HG03432 (cell line): ENCODE measurements at regions not wholly inside any gene's neighbourhood (a gene's known extent, or its start where the extent isn't known, plus 50 kb on each side); places are given as distances from the start of the nearest gene placed in this dataset.

Experiments
- ATAC-seq: cut with Tn5 transposase; IDR thresholded peaks from one replicate; pipeline ENCODE4 v1.9.1; 2021; ENCODE audit warnings: mild to moderate bottlenecking, moderate library complexity; ENCODE audit not compliant: unreplicated experiment

GRCh38 chr14:40317690-40318089 lies 885.5 kb upstream of the FBXO33 start:
- ATAC-seq = no peak

- no peak for ATAC-seq
Measured at GRCh38 chr14:40312296-40312695, 880.1 kb upstream of the FBXO33 start.

GRCh38 chr14:40309124-40309523 lies 876.9 kb upstream of the FBXO33 start:
- ATAC-seq = no peak

GRCh38 chr14:40308240-40308639 lies 876.0 kb upstream of the FBXO33 start:
- ATAC-seq = no peak

- ATAC-seq = no peak
Measured at GRCh38 chr14:40296821-40297220, 864.6 kb upstream of the FBXO33 start.

- no peak for ATAC-seq
Measured at GRCh38 chr14:40292664-40293063, 860.4 kb upstream of the FBXO33 start.

- ATAC-seq = no peak
Measured at GRCh38 chr14:40282196-40282595, 850.0 kb upstream of the FBXO33 start.

- ATAC-seq = no peak
Measured at GRCh38 chr14:40280652-40281051, 848.4 kb upstream of the FBXO33 start.

- no peak for ATAC-seq
Measured at GRCh38 chr14:40273417-40273816, 841.2 kb upstream of the FBXO33 start.

GRCh38 chr14:40271480-40271879 lies 839.2 kb upstream of the FBXO33 start:
- no peak for ATAC-seq

GRCh38 chr14:40269436-40269835 lies 837.2 kb upstream of the FBXO33 start:
- ATAC-seq = no peak

- no peak for ATAC-seq
Measured at GRCh38 chr14:40268236-40268635, 836.0 kb upstream of the FBXO33 start.

- ATAC-seq = no peak
Measured at GRCh38 chr14:40265096-40265495, 832.9 kb upstream of the FBXO33 start.

GRCh38 chr14:40252817-40253447 lies 820.7 kb upstream of the FBXO33 start:
- no peak for ATAC-seq

- no peak for ATAC-seq
Measured at GRCh38 chr14:40248671-40249070, 816.4 kb upstream of the FBXO33 start.

GRCh38 chr14:40240245-40240859 lies 808.1 kb upstream of the FBXO33 start:
- no peak for ATAC-seq

GRCh38 chr14:40232302-40232701 lies 800.1 kb upstream of the FBXO33 start:
- ATAC-seq = no peak

- no peak for ATAC-seq
Measured at GRCh38 chr14:40229676-40230075, 797.4 kb upstream of the FBXO33 start.

GRCh38 chr14:40222996-40223395 lies 790.8 kb upstream of the FBXO33 start:
- no peak for ATAC-seq

- ATAC-seq = no peak
Measured at GRCh38 chr14:40221428-40221827, 789.2 kb upstream of the FBXO33 start.

GRCh38 chr14:40219032-40219431 lies 786.8 kb upstream of the FBXO33 start:
- ATAC-seq = no peak

GRCh38 chr14:40218282-40218941 lies 786.2 kb upstream of the FBXO33 start:
- ATAC-seq = peak; percentile 55
